Transverse colon (tissue), 3 donors: ENCODE measurements at regions not wholly inside any gene's neighbourhood (a gene's known extent, or its start where the extent isn't known, plus 50 kb on each side); places are given as distances from the start of the nearest gene placed in this dataset.

Source experiments
- CTCF ChIP-seq, 5 experiments: fragments of 200-600 bp in 3 of 5; fragments of 450-650 bp in 2 of 5; sonication (generic) in 3 of 5; IDR thresholded peaks; 1 replicate in 2 of 5; 2 replicates in 3 of 5; pipeline ENCODE4 v1.5.1; 2016 to 2017; ENCODE audit warnings: antibody characterized with exemption in 5 of 5, inconsistent platforms in 3 of 5, mild to moderate bottlenecking in 2 of 5, moderate library complexity in 1 of 5
- EP300 ChIP-seq: sonication (generic); formaldehyde crosslinking; IDR thresholded peaks from one replicate; pipeline ENCODE4 v1.6.1; 2017; ENCODE audit warnings: antibody characterized with exemption, low read depth
- POLR2A ChIP-seq: fragments of 450-650 bp; IDR thresholded peaks from one replicate; pipeline ENCODE4 v1.6.1; 2016; ENCODE audit warnings: antibody characterized with exemption, mild to moderate bottlenecking, moderate library complexity

- TF ChIP-seq CTCF (IDR thresholded peaks at IDR 0.05) (no peak), POLR2A (no peak), EP300 (no peak)
These were observed 83.8 kb downstream of the KATNIP start for GRCh38 chr16:27633721-27634120.
